Hepatocyte (in vitro differentiated cells): ENCODE measurements at regions not wholly inside any gene's neighbourhood (a gene's known extent, or its start where the extent isn't known, plus 50 kb on each side); places are given as distances from the start of the nearest gene placed in this dataset.

ENCODE experiments used
- DNase-seq: peaks from one replicate; pipeline ENCODE4 v3.0.0-alpha.2; 2016; ENCODE audit warnings: low spot score
- H2AFZ ChIP-seq: fragments of 200-600 bp; sonication (generic); 2 replicates; pipeline ENCODE4 v1.6.0; 2016; ENCODE audit warnings: antibody characterized with exemption, mild to moderate bottlenecking
- H3K27ac ChIP-seq: fragments of 200-600 bp; sonication (generic); 2 replicates; pipeline ENCODE4 v1.5.1; 2016; ENCODE audit warnings: mild to moderate bottlenecking
- H3K27me3 ChIP-seq: fragments of 200-600 bp; sonication (generic); 2 replicates; pipeline ENCODE4 v1.6.1; 2016
- H3K36me3 ChIP-seq: fragments of 200-600 bp; sonication (generic); replicated peaks from 2 replicates; pipeline ENCODE4 v1.5.1; 2016; ENCODE audit warnings: low read depth; ENCODE audit not compliant: insufficient read depth
- H3K4me1 ChIP-seq: fragments of 200-600 bp; sonication (generic); 2 replicates; pipeline ENCODE4 v1.5.1; 2016; ENCODE audit warnings: mild to moderate bottlenecking, moderate library complexity; ENCODE audit not compliant: insufficient read depth
- H3K4me2 ChIP-seq: fragments of 200-600 bp; sonication (generic); 2 replicates; pipeline ENCODE4 v1.6.0; 2016
- H3K4me3 ChIP-seq: fragments of 200-600 bp; sonication (generic); 2 replicates; pipeline ENCODE4 v1.5.1; 2016; ENCODE audit warnings: mild to moderate bottlenecking
- H3K79me2 ChIP-seq: fragments of 200-600 bp; sonication (generic); 2 replicates; pipeline ENCODE4 v1.6.0; 2017; ENCODE audit warnings: mild to moderate bottlenecking
- H3K9me2 ChIP-seq: fragments of 200-600 bp; sonication (generic); replicated peaks from 2 replicates; pipeline ENCODE4 v1.6.0; 2017; ENCODE audit warnings: mild to moderate bottlenecking; ENCODE audit not compliant: insufficient read depth
- H3K9me3 ChIP-seq: fragments of 200-600 bp; sonication (generic); 2 replicates; pipeline ENCODE4 v1.5.1; 2016; ENCODE audit warnings: low read depth, mild to moderate bottlenecking
- H4K20me1 ChIP-seq: fragments of 200-600 bp; sonication (generic); 2 replicates; pipeline ENCODE4 v1.6.0; 2016; ENCODE audit warnings: mild to moderate bottlenecking; ENCODE audit not compliant: insufficient read depth, poor library complexity, severe bottlenecking
- EZH2 ChIP-seq: fragments of 200-600 bp; sonication (generic); IDR thresholded peaks from 2 replicates; pipeline ENCODE4 v1.6.1; 2016; ENCODE audit warnings: antibody characterized with exemption, mild to moderate bottlenecking, borderline replicate concordance
- EZH2phosphoT487 ChIP-seq: fragments of 200-600 bp; sonication (generic); IDR thresholded peaks from one replicate; pipeline ENCODE4 v1.6.1; 2018; ENCODE audit warnings: antibody characterized with exemption, mild to moderate bottlenecking, low read depth, moderate library complexity; ENCODE audit not compliant: unreplicated experiment, severe bottlenecking
- WGBS: methylation state at CpG from one replicate; pipeline ENCODE4 v1.1.6; 2016; ENCODE audit warnings: low lambda C conversion rate; ENCODE audit errors: missing lambda C conversion rate; 5-methylcytosine and 5-hydroxymethylcytosine counted together
- TF ChIP-seq, protein P1 (sequence below): fragments of 200-600 bp; sonication (generic); IDR thresholded peaks from 2 replicates; pipeline ENCODE4 v1.5.1; 2016; ENCODE audit warnings: antibody characterized with exemption, mild to moderate bottlenecking; ENCODE audit not compliant: poor library complexity

DNA sequence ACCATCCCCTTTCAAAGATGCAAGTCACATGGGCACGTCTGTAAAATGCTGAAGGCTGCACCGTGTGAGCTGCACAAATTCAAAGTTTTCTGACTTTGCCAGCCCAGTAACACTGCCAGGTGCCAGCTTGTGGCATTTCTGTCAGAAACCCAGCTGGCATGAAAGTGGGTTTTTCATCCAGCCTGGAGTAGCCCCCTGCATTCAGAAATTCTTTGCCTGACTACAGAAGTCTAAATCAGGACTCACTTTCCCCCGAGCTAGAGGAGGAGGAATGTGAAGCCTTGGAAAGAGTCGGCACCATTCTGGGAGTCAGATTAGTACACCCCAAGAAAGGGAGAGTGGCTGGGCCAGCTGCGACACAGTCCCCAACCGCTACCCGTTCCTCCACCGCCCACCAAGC, 56.7 kb upstream of the EN2 start:
- WGBS: 81% methylated on average over 8 of the region's 8 CpGs
- no peak for DNase-seq
- Histone ChIP-seq H3K4me1 (no peaks in the 10 kb centered on the region), H3K9me3 (no peaks in the 10 kb centered on the region), H3K9me2 (no peaks in the 10 kb centered on the region), H2AFZ (no peak overlapping the region), H4K20me1 (no peaks in the 10 kb centered on the region), H3K36me3 (no peaks in the 10 kb centered on the region), H3K79me2 (no peaks in the 10 kb centered on the region), H3K27ac (no peak overlapping the region), H3K4me2 (no peak overlapping the region), H3K27me3 (peaks cover 20% of the 10 kb centered on the region), H3K4me3 (no peak overlapping the region)
- TF ChIP-seq EZH2phosphoT487 (no peak), EZH2 (no peak)
- TF ChIP-seq, protein P1, sequence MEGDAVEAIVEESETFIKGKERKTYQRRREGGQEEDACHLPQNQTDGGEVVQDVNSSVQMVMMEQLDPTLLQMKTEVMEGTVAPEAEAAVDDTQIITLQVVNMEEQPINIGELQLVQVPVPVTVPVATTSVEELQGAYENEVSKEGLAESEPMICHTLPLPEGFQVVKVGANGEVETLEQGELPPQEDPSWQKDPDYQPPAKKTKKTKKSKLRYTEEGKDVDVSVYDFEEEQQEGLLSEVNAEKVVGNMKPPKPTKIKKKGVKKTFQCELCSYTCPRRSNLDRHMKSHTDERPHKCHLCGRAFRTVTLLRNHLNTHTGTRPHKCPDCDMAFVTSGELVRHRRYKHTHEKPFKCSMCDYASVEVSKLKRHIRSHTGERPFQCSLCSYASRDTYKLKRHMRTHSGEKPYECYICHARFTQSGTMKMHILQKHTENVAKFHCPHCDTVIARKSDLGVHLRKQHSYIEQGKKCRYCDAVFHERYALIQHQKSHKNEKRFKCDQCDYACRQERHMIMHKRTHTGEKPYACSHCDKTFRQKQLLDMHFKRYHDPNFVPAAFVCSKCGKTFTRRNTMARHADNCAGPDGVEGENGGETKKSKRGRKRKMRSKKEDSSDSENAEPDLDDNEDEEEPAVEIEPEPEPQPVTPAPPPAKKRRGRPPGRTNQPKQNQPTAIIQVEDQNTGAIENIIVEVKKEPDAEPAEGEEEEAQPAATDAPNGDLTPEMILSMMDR: no peak

DNA sequence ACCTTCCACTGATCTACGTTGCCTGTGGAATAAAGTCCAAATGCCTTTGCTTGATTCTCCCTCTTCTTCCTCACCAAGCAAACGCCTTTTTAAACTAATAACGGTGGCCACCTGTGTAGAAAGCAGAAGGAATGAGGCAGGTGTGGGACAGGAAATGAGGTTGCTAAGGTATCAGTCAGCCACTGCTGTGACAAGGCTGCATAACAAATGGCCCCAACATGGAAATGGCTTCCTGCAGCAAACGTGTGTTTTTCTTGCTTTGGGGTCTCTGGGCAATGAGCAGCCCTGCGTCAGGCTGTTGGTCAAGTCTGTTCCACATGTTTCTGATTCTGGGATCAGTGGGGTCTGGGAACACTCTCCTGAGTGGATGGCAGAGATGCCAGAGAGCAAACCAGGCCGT, 56.0 kb upstream of the EN2 start:
- Histone ChIP-seq H3K4me2 (no peak overlapping the region), H3K9me2 (no peaks in the 10 kb centered on the region), H3K4me1 (no peaks in the 10 kb centered on the region), H2AFZ (no peak overlapping the region), H3K27me3 (peaks cover 24% of the 10 kb centered on the region), H3K79me2 (no peaks in the 10 kb centered on the region), H4K20me1 (no peaks in the 10 kb centered on the region), H3K9me3 (no peaks in the 10 kb centered on the region), H3K36me3 (no peaks in the 10 kb centered on the region), H3K4me3 (no peak overlapping the region), H3K27ac (no peak overlapping the region)
- WGBS: 74% methylated on average over 6 of the region's 6 CpGs
- TF ChIP-seq, protein P1: no peak
- TF ChIP-seq EZH2phosphoT487: no peak
- no peak for TF ChIP-seq EZH2
- no peak for DNase-seq

DNA sequence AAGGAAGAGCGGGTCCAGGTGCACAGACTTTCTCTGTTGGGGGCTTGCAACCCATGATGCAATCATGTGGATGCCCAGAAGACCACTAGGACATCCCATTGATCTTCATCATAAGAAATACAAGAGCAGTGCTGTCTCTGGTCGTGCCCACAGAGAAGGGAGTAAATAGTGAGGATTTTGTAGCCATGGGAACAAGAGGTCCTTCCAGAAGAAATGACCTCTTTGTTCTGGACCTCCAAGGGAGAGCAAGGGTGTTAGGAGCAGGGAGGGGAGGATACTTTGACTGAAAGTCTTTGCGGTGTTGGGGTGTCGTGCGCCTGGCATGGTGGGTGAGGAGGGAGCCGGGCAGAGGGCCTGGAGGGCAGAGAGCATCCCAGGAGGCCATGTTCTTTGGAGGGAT, 55.0 kb upstream of the EN2 start:
- no peak overlapping the region for H2AFZ ChIP-seq
- H3K9me2 ChIP-seq: no peaks in the 10 kb centered on the region
- no peaks in the 10 kb centered on the region for H4K20me1 ChIP-seq
- no peak overlapping the region for H3K4me3 ChIP-seq
- no peaks in the 10 kb centered on the region for H3K36me3 ChIP-seq
- H3K4me1 ChIP-seq: no peaks in the 10 kb centered on the region
- peaks cover 24% of the 10 kb centered on the region for H3K27me3 ChIP-seq
- DNase-seq: no peak
- H3K79me2 ChIP-seq: no peaks in the 10 kb centered on the region
- TF ChIP-seq EZH2phosphoT487: no peak
- TF ChIP-seq, protein P1: no peak
- no peak for TF ChIP-seq EZH2
- no peaks in the 10 kb centered on the region for H3K9me3 ChIP-seq
- H3K27ac ChIP-seq: no peak overlapping the region
- no peak overlapping the region for H3K4me2 ChIP-seq
- 91% methylated on average over 6 of the region's 6 CpGs for WGBS

DNA sequence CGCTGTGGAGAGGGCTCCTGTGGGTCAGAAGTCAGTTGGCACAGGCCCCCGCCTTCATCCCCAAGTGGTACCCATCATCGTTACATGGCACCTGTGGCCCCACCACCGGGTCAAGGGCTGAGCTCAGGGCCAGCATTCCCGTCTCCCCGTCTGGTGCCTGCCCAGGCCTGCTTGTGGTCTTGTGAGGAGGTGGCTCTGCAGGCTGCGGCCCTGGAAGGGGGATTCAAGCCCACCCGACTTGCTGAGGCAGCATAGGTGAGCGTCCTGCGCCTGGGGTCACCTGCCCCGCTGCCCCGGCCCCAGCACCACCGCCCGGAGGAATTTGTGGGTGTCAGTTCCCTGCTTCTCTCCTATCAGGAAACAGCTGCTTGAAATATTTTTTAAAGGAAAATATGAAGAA, 53.0 kb upstream of the EN2 start:
- H3K9me2 ChIP-seq: no peaks in the 10 kb centered on the region
- 83% methylated on average over 14 of the region's 14 CpGs for WGBS
- TF ChIP-seq EZH2phosphoT487: no peak
- TF ChIP-seq, protein P1: no peak
- TF ChIP-seq EZH2: no peak
- H3K27me3 ChIP-seq: peaks cover 35% of the 10 kb centered on the region
- H2AFZ ChIP-seq: no peak overlapping the region
- no peak overlapping the region for H3K27ac ChIP-seq
- H3K4me3 ChIP-seq: no peak overlapping the region
- H3K4me2 ChIP-seq: no peak overlapping the region
- no peak for DNase-seq
- H3K9me3 ChIP-seq: no peaks in the 10 kb centered on the region
- no peaks in the 10 kb centered on the region for H3K4me1 ChIP-seq
- no peaks in the 10 kb centered on the region for H3K79me2 ChIP-seq
- H3K36me3 ChIP-seq: no peaks in the 10 kb centered on the region
- no peaks in the 10 kb centered on the region for H4K20me1 ChIP-seq
